H1 (cell line): ENCODE measurements at regions not wholly inside any gene's neighbourhood (a gene's known extent, or its start where the extent isn't known, plus 50 kb on each side); places are given as distances from the start of the nearest gene placed in this dataset.

Experiments
- SRF ChIP-seq: IDR thresholded peaks from 2 replicates; pipeline ENCODE4 v1.6.1; 2011; ENCODE audit warnings: mild to moderate bottlenecking, low read depth, low read length, moderate library complexity
- TEAD4 ChIP-seq: IDR thresholded peaks from 2 replicates; pipeline ENCODE4 v1.6.1; 2012; ENCODE audit warnings: low read depth, low read length, inconsistent platforms, mixed read lengths
- TF ChIP-seq, protein P1 (sequence below): IDR thresholded peaks from 2 replicates; pipeline ENCODE4 v1.6.1; 2011; ENCODE audit warnings: low read depth, mild to moderate bottlenecking, low read length; ENCODE audit not compliant: insufficient read depth
- TF ChIP-seq, protein P2 (sequence below), 3 experiments: IDR thresholded peaks; 1 replicate in 2 of 3; 2 replicates in 1 of 3; pipeline versions ENCODE4 v1.5.1 to v1.6.1; 2011; ENCODE audit warnings: low read length in 3 of 3, mild to moderate bottlenecking in 3 of 3, inconsistent platforms in 2 of 3, low read depth in 1 of 3, moderate library complexity in 1 of 3; ENCODE audit not compliant: insufficient read depth in 1 of 3; ENCODE audit errors: control extremely low read depth in 1 of 3

DNA sequence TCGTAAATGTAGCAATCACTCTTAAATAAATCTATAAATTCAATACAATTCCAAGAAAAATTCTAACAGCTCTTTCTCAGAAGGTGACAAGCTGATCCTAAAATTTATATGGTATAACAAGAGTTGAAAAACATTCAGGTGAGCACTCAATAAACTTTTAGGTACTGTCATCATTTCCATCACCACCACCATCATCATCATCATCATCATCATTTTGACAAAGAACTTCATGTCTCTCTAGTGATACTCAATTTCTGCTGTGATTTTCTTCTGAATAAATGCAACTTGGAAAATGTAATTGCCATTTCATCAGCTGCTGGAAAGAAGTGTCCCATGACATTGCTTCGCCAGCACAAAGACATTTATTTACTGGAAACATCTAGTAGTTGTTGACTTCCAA lies 222.9 kb upstream of the IRX5 start:
- TF ChIP-seq SRF, result no peak
- TF ChIP-seq, protein P1, sequence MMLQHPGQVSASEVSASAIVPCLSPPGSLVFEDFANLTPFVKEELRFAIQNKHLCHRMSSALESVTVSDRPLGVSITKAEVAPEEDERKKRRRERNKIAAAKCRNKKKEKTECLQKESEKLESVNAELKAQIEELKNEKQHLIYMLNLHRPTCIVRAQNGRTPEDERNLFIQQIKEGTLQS, result no peak
- TF ChIP-seq, protein P2, sequence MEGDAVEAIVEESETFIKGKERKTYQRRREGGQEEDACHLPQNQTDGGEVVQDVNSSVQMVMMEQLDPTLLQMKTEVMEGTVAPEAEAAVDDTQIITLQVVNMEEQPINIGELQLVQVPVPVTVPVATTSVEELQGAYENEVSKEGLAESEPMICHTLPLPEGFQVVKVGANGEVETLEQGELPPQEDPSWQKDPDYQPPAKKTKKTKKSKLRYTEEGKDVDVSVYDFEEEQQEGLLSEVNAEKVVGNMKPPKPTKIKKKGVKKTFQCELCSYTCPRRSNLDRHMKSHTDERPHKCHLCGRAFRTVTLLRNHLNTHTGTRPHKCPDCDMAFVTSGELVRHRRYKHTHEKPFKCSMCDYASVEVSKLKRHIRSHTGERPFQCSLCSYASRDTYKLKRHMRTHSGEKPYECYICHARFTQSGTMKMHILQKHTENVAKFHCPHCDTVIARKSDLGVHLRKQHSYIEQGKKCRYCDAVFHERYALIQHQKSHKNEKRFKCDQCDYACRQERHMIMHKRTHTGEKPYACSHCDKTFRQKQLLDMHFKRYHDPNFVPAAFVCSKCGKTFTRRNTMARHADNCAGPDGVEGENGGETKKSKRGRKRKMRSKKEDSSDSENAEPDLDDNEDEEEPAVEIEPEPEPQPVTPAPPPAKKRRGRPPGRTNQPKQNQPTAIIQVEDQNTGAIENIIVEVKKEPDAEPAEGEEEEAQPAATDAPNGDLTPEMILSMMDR (IDR thresholded peaks at IDR 0.05; ENCODE audit: control extremely low read depth in 1 of 3, insufficient read depth in 1 of 3, low read depth in 1 of 3, low read length in 3 of 3), result no peak
- no peak for TF ChIP-seq TEAD4
